ENCODE measurements at regions not wholly inside any gene's neighbourhood (a gene's known extent, or its start where the extent isn't known, plus 50 kb on each side); places are given as distances from the start of the nearest gene placed in this dataset.

- no peaks in the 10 kb centered on the region for H3K9me3 Mint-ChIP-seq (ENCODE audit: insufficient read depth)
- H3K36me3 ChIP-seq (replicated peaks in 1 of 2; ENCODE audit: control extremely low read depth in 1 of 2, control insufficient read depth in 1 of 2, extremely low read depth in 1 of 2, insufficient read depth in 2 of 2, low read length in 1 of 2), result no peaks in the 10 kb centered on the region
- intact Hi-C loops (cut with micrococcal nuclease), result no loop called here
- no CpG with 5 or more reads among the region's 3 CpGs for WGBS (ENCODE audit: insufficient coverage)
- DNase-seq (no peak), ATAC-seq (ENCODE audit: low read depth) (no peak)
- no peak overlapping the region for H3K4me3 ChIP-seq (ENCODE audit: control extremely low read depth in 1 of 5, extremely low read depth in 1 of 5, insufficient read depth in 1 of 5, low read depth in 2 of 5, low read length in 4 of 5)
- no peaks in the 10 kb centered on the region for H3K27me3 Mint-ChIP-seq
- H2AFZ ChIP-seq (ENCODE audit: insufficient read depth, low read depth, low read length, poor library complexity, severe bottlenecking), result no peak overlapping the region
- H3K27ac ChIP-seq (ENCODE audit: low read length in 2 of 2), result no peak overlapping the region
- no peaks in the 10 kb centered on the region for H3K79me2 ChIP-seq (ENCODE audit: control insufficient read depth, insufficient read depth, low read length)
- H3K27ac Mint-ChIP-seq, result no peak overlapping the region
- peaks cover 5 to 7% of the 10 kb centered on the region in 2 donors for H3K4me1 ChIP-seq (ENCODE audit: control insufficient read depth in 2 of 2, insufficient read depth in 2 of 2, low read length in 2 of 2)
- H3K4me2 ChIP-seq (replicated peaks; ENCODE audit: low read depth, low read length, poor library complexity, severe bottlenecking), result no peak overlapping the region
- H3K4me1 Mint-ChIP-seq, result peaks cover 14% of the 10 kb centered on the region
- no peak overlapping the region for H3K4me3 Mint-ChIP-seq
- no peaks in the 10 kb centered on the region for H4K20me1 ChIP-seq (ENCODE audit: control insufficient read depth, insufficient read depth, low read length, poor library complexity, severe bottlenecking)
- TF ChIP-seq CTCF (IDR thresholded peaks at IDR 0.05) (no peak), EZH2 (IDR thresholded peaks at IDR 0.05; ENCODE audit: borderline replicate concordance, insufficient read depth, low read depth, low read length, poor library complexity, severe bottlenecking) (no peak)
- POLR2A ChIA-PET, result no interaction called here
- CTCF ChIA-PET, result interaction anchor here (0.7 kb wide), 1 partner anchor 191 kb away, joined by 3 read pairs; no protein-coding TSS in a partner anchor
- H3K27me3 ChIP-seq (replicated peaks in 1 of 4; ENCODE audit: control extremely low read depth in 1 of 4, control insufficient read depth in 3 of 4, insufficient read depth in 4 of 4, low read length in 3 of 4), result no peaks in the 10 kb centered on the region
- H3K9me3 ChIP-seq (ENCODE audit: control extremely low read depth in 1 of 3, control insufficient read depth in 2 of 3, insufficient read depth in 1 of 3, low read length in 2 of 3), result no peaks in the 10 kb centered on the region
- no peak overlapping the region for H3K9ac ChIP-seq (ENCODE audit: low read length)
These were observed 105.8 kb upstream of the TOP1 start for GRCh38 chr20:40922865-40923264.

GRCh38 chr20:40925829-40926510, 102.7 kb upstream of the TOP1 start:
- WGBS (ENCODE audit: insufficient coverage), result 0% methylated on average over 2 of the region's 4 CpGs
- H3K9ac ChIP-seq (ENCODE audit: low read length), result no peak overlapping the region

More at GRCh38 chr20:40925829-40926510, 102.7 kb upstream of the TOP1 start:
- H3K4me3 Mint-ChIP-seq, result no peak overlapping the region
- H3K9me3 Mint-ChIP-seq (ENCODE audit: insufficient read depth), result no peaks in the 10 kb centered on the region
- H3K4me1 ChIP-seq (ENCODE audit: control insufficient read depth in 2 of 2, insufficient read depth in 2 of 2, low read length in 2 of 2), result peaks cover 5 to 7% of the 10 kb centered on the region in 2 donors
- H2AFZ ChIP-seq (ENCODE audit: insufficient read depth, low read depth, low read length, poor library complexity, severe bottlenecking), result no peak overlapping the region
- no peaks in the 10 kb centered on the region for H3K27me3 Mint-ChIP-seq
- no peak overlapping the region for H3K27ac Mint-ChIP-seq
- no peaks in the 10 kb centered on the region for H3K27me3 ChIP-seq (replicated peaks in 1 of 4; ENCODE audit: control extremely low read depth in 1 of 4, control insufficient read depth in 3 of 4, insufficient read depth in 4 of 4, low read length in 3 of 4)
- H3K79me2 ChIP-seq (ENCODE audit: control insufficient read depth, insufficient read depth, low read length), result no peaks in the 10 kb centered on the region
- intact Hi-C loops (cut with micrococcal nuclease), result no loop called here
- POLR2A ChIA-PET, result no interaction called here
- no peak overlapping the region for H3K4me2 ChIP-seq (replicated peaks; ENCODE audit: low read depth, low read length, poor library complexity, severe bottlenecking)
- no peaks in the 10 kb centered on the region for H3K36me3 ChIP-seq (replicated peaks in 1 of 2; ENCODE audit: control extremely low read depth in 1 of 2, control insufficient read depth in 1 of 2, extremely low read depth in 1 of 2, insufficient read depth in 2 of 2, low read length in 1 of 2)
- ATAC-seq (ENCODE audit: low read depth), result no peak
- H3K4me3 ChIP-seq (ENCODE audit: control extremely low read depth in 1 of 5, extremely low read depth in 1 of 5, insufficient read depth in 1 of 5, low read depth in 2 of 5, low read length in 4 of 5), result no peak overlapping the region
- no peaks in the 10 kb centered on the region for H4K20me1 ChIP-seq (ENCODE audit: control insufficient read depth, insufficient read depth, low read length, poor library complexity, severe bottlenecking)
- CTCF ChIA-PET, result no interaction called here
- no peaks in the 10 kb centered on the region for H3K9me3 ChIP-seq (ENCODE audit: control extremely low read depth in 1 of 3, control insufficient read depth in 2 of 3, insufficient read depth in 1 of 3, low read length in 2 of 3)
- peaks cover 18% of the 10 kb centered on the region for H3K4me1 Mint-ChIP-seq
- TF ChIP-seq EZH2 (IDR thresholded peaks at IDR 0.05; ENCODE audit: borderline replicate concordance, insufficient read depth, low read depth, low read length, poor library complexity, severe bottlenecking) (no peak), CTCF (IDR thresholded peaks at IDR 0.05) (no peak)
- DNase-seq, result no peak
- H3K27ac ChIP-seq (ENCODE audit: low read length in 2 of 2), result no peak overlapping the region

Data from B cell (primary cell).